IMR-90 (cell line): ENCODE measurements at regions not wholly inside any gene's neighbourhood (a gene's known extent, or its start where the extent isn't known, plus 50 kb on each side); places are given as distances from the start of the nearest gene placed in this dataset.

Source experiments
- ATAC-seq: fragments of 200-7000 bp; cut with Tn5 transposase; 2 replicates; pipeline ENCODE4 v1.9.1; 2020; ENCODE audit warnings: low read depth, mild to moderate bottlenecking, moderate library complexity
- BruUV-seq: library from RNA; stranded (reverse); fragments of 400-500 nt; replicated peaks from 2 replicates; lab custom pipeline; 2021; lab: Mats Ljungman, UMichigan
- CTCF ChIA-PET: fragments of 300-600 bp; formaldehyde crosslinking; extraction: SDS; loops from one replicate; lab custom pipeline; 2021; ENCODE audit warnings: antibody characterized with exemption; lab: Yijun Ruan, JAX
- POLR2A ChIA-PET: fragments of 300-600 bp; sonication (Branson Sonifier 250); formaldehyde crosslinking; loops from one replicate; lab custom pipeline; 2022; ENCODE audit warnings: antibody characterized with exemption; ENCODE audit not compliant: unreplicated experiment; lab: Charles Lee
- DNase-seq: peaks from one replicate; pipeline ENCODE4 v3.0.0; 2013
- H2AFZ ChIP-seq: replicated peaks from 2 replicates; pipeline ENCODE3; 2013; ENCODE audit warnings: low read length, mild to moderate bottlenecking; ENCODE audit not compliant: poor library complexity
- H2AK5ac ChIP-seq: 2 replicates; pipeline ENCODE4 v1.6.1; 2013; ENCODE audit warnings: low read depth, low read length, inconsistent platforms
- H2AK9ac ChIP-seq: replicated peaks from 2 replicates; pipeline ENCODE3; 2013; ENCODE audit warnings: mild to moderate bottlenecking, low read depth, low read length, moderate library complexity; ENCODE audit not compliant: poor library complexity
- H2BK120ac ChIP-seq: 2 replicates; pipeline ENCODE4 v1.6.1; 2013; ENCODE audit warnings: low read depth, low read length, inconsistent platforms
- H2BK15ac ChIP-seq: 3 replicates; pipeline ENCODE4 v1.6.1; 2013; ENCODE audit warnings: low read depth, low read length, inconsistent platforms
- H2BK20ac ChIP-seq: 2 replicates; pipeline ENCODE4 v1.6.1; 2013; ENCODE audit warnings: low read depth, mild to moderate bottlenecking, inconsistent platforms, low read length, moderate library complexity
- H2BK5ac ChIP-seq: 2 replicates; pipeline ENCODE4 v1.6.1; 2013; ENCODE audit warnings: mild to moderate bottlenecking, low read depth, low read length, inconsistent platforms; ENCODE audit not compliant: poor library complexity, severe bottlenecking
- H3K14ac ChIP-seq: replicated peaks from 2 replicates; pipeline ENCODE4 v1.6.1; 2013; ENCODE audit warnings: low read depth, low read length, inconsistent platforms
- H3K18ac ChIP-seq: 2 replicates; pipeline ENCODE4 v1.6.1; 2013; ENCODE audit warnings: low read depth, low read length, control low read depth
- H3K23ac ChIP-seq: 2 replicates; pipeline ENCODE4 v1.6.1; 2013; ENCODE audit warnings: low read depth, low read length, inconsistent platforms
- H3K27ac ChIP-seq: 2 replicates; pipeline ENCODE4 v1.5.1; 2013; ENCODE audit warnings: mild to moderate bottlenecking, control low read depth, low read length; ENCODE audit not compliant: insufficient read depth
- H3K27me3 ChIP-seq: 2 replicates; pipeline ENCODE4 v1.6.1; 2013; ENCODE audit warnings: low read length; ENCODE audit not compliant: control insufficient read depth, insufficient read depth
- H3K36me3 ChIP-seq: 2 replicates; pipeline ENCODE4 v1.6.1; 2013; ENCODE audit warnings: low read length, mixed read lengths; ENCODE audit not compliant: control insufficient read depth, insufficient read depth
- H3K4ac ChIP-seq: 2 replicates; pipeline ENCODE4 v1.6.1; 2013; ENCODE audit warnings: low read depth, low read length, inconsistent platforms
- H3K4me1 ChIP-seq: 2 replicates; pipeline ENCODE4 v1.6.1; 2013; ENCODE audit warnings: low read length, mixed read lengths; ENCODE audit not compliant: control insufficient read depth, insufficient read depth
- H3K4me2 ChIP-seq: 2 replicates; pipeline ENCODE4 v1.6.1; 2013; ENCODE audit warnings: low read depth, mild to moderate bottlenecking, control low read depth, low read length, moderate library complexity
- H3K4me3 ChIP-seq: 2 replicates; pipeline ENCODE4 v1.5.1; 2013; ENCODE audit warnings: low read depth, mild to moderate bottlenecking, control low read depth, low read length, moderate library complexity; ENCODE audit not compliant: insufficient read depth
- H3K56ac ChIP-seq: 2 replicates; pipeline ENCODE4 v1.6.1; 2013; ENCODE audit warnings: low read length, inconsistent platforms; ENCODE audit not compliant: insufficient read depth; ENCODE audit errors: extremely low read depth
- H3K79me1 ChIP-seq, 2 experiments: 2 replicates each; pipeline ENCODE4 v1.6.1; 2013; ENCODE audit warnings: low read length in 2 of 2, inconsistent platforms in 1 of 2, low read depth in 1 of 2
- H3K9ac ChIP-seq: 2 replicates; pipeline ENCODE4 v1.6.1; 2013; ENCODE audit warnings: low read depth, low read length, control low read depth
- H3K9me1 ChIP-seq: 2 replicates; pipeline ENCODE4 v1.6.1; 2013; ENCODE audit warnings: low read length, inconsistent platforms; ENCODE audit not compliant: insufficient read depth
- H3K9me3 ChIP-seq: 2 replicates; pipeline ENCODE4 v1.6.1; 2013; ENCODE audit warnings: low read length; ENCODE audit not compliant: control insufficient read depth, insufficient read depth
- H4K20me1 ChIP-seq: 2 replicates; pipeline ENCODE4 v1.6.1; 2013; ENCODE audit warnings: low read length, inconsistent platforms; ENCODE audit not compliant: insufficient read depth
- H4K5ac ChIP-seq: 2 replicates; pipeline ENCODE4 v1.6.1; 2013; ENCODE audit warnings: mild to moderate bottlenecking, low read depth, low read length, control low read depth
- H4K8ac ChIP-seq, 2 experiments: 2 replicates each; pipeline ENCODE4 v1.6.1; 2013; ENCODE audit warnings: low read depth in 2 of 2, low read length in 2 of 2, control low read depth in 1 of 2, inconsistent platforms in 1 of 2
- H4K91ac ChIP-seq: 2 replicates; pipeline ENCODE4 v1.6.1; 2013; ENCODE audit warnings: low read depth, low read length, inconsistent platforms; ENCODE audit not compliant: insufficient read depth
- BHLHE40 ChIP-seq: fragments of 150-350 bp; IDR thresholded peaks from 2 replicates; pipeline ENCODE4 v1.6.1; 2016; ENCODE audit warnings: mild to moderate bottlenecking, low read depth, low read length
- CEBPB ChIP-seq: IDR thresholded peaks from 2 replicates; pipeline ENCODE4 v1.6.1; 2012; ENCODE audit warnings: low read depth, low read length, improper control_type of control experiment
- CHD1 ChIP-seq: IDR thresholded peaks from 2 replicates; pipeline ENCODE4 v1.6.1; 2012; ENCODE audit warnings: low read depth, low read length, improper control_type of control experiment
- FOS ChIP-seq: fragments of 150-350 bp; IDR thresholded peaks from 2 replicates; pipeline ENCODE4 v1.6.1; 2016; ENCODE audit warnings: low read depth, low read length
- MAFK ChIP-seq: IDR thresholded peaks from 2 replicates; pipeline ENCODE4 v1.6.1; 2012; ENCODE audit warnings: low read depth, low read length, improper control_type of control experiment
- MAZ ChIP-seq: IDR thresholded peaks from 2 replicates; pipeline ENCODE4 v1.6.1; 2012; ENCODE audit warnings: low read depth, mild to moderate bottlenecking, low read length, improper control_type of control experiment, moderate library complexity, borderline replicate concordance
- MXI1 ChIP-seq: IDR thresholded peaks from 2 replicates; pipeline ENCODE4 v1.6.1; 2012; ENCODE audit warnings: low read depth, mild to moderate bottlenecking, low read length, moderate library complexity, borderline replicate concordance
- NFE2L2 ChIP-seq: fragments of 150-350 bp; IDR thresholded peaks from 2 replicates; pipeline ENCODE4 v1.6.1; 2016; ENCODE audit warnings: low read depth, mild to moderate bottlenecking, low read length
- POLR2A ChIP-seq: IDR thresholded peaks from 2 replicates; pipeline ENCODE4 v1.6.1; 2012; ENCODE audit warnings: mild to moderate bottlenecking, low read depth, low read length
- RAD21 ChIP-seq: IDR thresholded peaks from 2 replicates; pipeline ENCODE4 v1.6.1; 2012; ENCODE audit warnings: low read length, improper control_type of control experiment
- RCOR1 ChIP-seq: IDR thresholded peaks from 2 replicates; pipeline ENCODE4 v1.6.1; 2012; ENCODE audit warnings: mild to moderate bottlenecking, low read length, improper control_type of control experiment; ENCODE audit not compliant: insufficient replicate concordance
- RFX5 ChIP-seq: IDR thresholded peaks from 2 replicates; pipeline ENCODE4 v1.8.0; 2012; ENCODE audit warnings: low read depth, mild to moderate bottlenecking, low read length, moderate library complexity
- SMC3 ChIP-seq: fragments of 150-350 bp; IDR thresholded peaks from 2 replicates; pipeline ENCODE4 v1.6.1; 2016; ENCODE audit warnings: low read depth, mild to moderate bottlenecking, antibody characterized with exemption, low read length, moderate library complexity
- WGBS, 2 experiments: methylation state at CpG; one replicate each; pipeline versions ENCODE4 v1.1.5 to v1.1.7; 2013; ENCODE audit warnings: missing lambda C conversion rate in 2 of 2; ENCODE audit not compliant: insufficient read length in 1 of 2; ENCODE audit errors: extremely low coverage in 2 of 2; 5-methylcytosine and 5-hydroxymethylcytosine counted together
- dilution Hi-C: fragments of 300-500 bp; cut with HindIII; formaldehyde crosslinking; loops from one replicate; pipeline ENCODE4 v1.14.3; 2018; ENCODE audit warnings: low sequenced_read_pairs; ENCODE audit not compliant: unreplicated experiment
- in situ Hi-C: fragments of 300-500 bp; cut with MboI; formaldehyde crosslinking; loops from 3 replicates; pipeline ENCODE4 v1.14.3; 2019; ENCODE audit warnings: low sequenced_read_pairs, inconsistent platforms, mixed read lengths
- intact Hi-C: fragments of 100-400 bp; cut with micrococcal nuclease; formaldehyde crosslinking; loops from 2 replicates; pipeline ENCODE4 v1.10.0; 2022
- TF ChIP-seq, protein P1 (sequence below): conservative IDR thresholded peaks from 2 replicates; pipeline ENCODE4 v1.5.1; 2012; ENCODE audit warnings: mild to moderate bottlenecking, low read depth, low read length, improper control_type of control experiment
- TF ChIP-seq, protein P2 (sequence below): fragments of 150-350 bp; IDR thresholded peaks from 2 replicates; pipeline ENCODE4 v1.6.1; 2016; ENCODE audit warnings: low read depth, mild to moderate bottlenecking, low read length, moderate library complexity, borderline replicate concordance
- TF ChIP-seq, protein P3 (sequence below): fragments of 150-350 bp; IDR thresholded peaks from 2 replicates; pipeline ENCODE4 v1.6.1; 2017; ENCODE audit warnings: mild to moderate bottlenecking, antibody characterized with exemption, low read length, low read depth

GRCh38 chr18:29326214-29326613, 1149.3 kb upstream of the CDH2 start:
- Histone ChIP-seq H3K23ac (no peak overlapping the region), H3K9me1 (no peaks in the 10 kb centered on the region), H4K8ac (no peak overlapping the region), H3K9me3 (peaks cover 1% of the 10 kb centered on the region; the same call in 1 of the 2 replicates), H3K18ac (no peak overlapping the region), H3K4me2 (no peak overlapping the region), H3K4me1 (no peaks in the 10 kb centered on the region), H3K27ac (no peak overlapping the region), H3K36me3 (no peaks in the 10 kb centered on the region), H2BK15ac (no peak overlapping the region), H3K79me1 (no peaks in the 10 kb centered on the region), H2BK5ac (no peak overlapping the region), H4K20me1 (no peaks in the 10 kb centered on the region), H3K56ac (no peak overlapping the region), H3K14ac (no peak overlapping the region), H2AK9ac (no peak overlapping the region), H2BK20ac (no peak overlapping the region), H4K5ac (no peak overlapping the region), H2AK5ac (no peak overlapping the region), H3K27me3 (no peaks in the 10 kb centered on the region), H3K4me3 (no peak overlapping the region), H3K4ac (no peak overlapping the region), H3K9ac (no peak overlapping the region), H4K91ac (no peak overlapping the region), H2AFZ (no peak overlapping the region), H2BK120ac (no peak overlapping the region)
- no peak for TF ChIP-seq CEBPB
- no peak for TF ChIP-seq BHLHE40
- no peak for TF ChIP-seq FOS
- no peak for TF ChIP-seq MXI1
- TF ChIP-seq CHD1, result no peak
- TF ChIP-seq, protein P1, sequence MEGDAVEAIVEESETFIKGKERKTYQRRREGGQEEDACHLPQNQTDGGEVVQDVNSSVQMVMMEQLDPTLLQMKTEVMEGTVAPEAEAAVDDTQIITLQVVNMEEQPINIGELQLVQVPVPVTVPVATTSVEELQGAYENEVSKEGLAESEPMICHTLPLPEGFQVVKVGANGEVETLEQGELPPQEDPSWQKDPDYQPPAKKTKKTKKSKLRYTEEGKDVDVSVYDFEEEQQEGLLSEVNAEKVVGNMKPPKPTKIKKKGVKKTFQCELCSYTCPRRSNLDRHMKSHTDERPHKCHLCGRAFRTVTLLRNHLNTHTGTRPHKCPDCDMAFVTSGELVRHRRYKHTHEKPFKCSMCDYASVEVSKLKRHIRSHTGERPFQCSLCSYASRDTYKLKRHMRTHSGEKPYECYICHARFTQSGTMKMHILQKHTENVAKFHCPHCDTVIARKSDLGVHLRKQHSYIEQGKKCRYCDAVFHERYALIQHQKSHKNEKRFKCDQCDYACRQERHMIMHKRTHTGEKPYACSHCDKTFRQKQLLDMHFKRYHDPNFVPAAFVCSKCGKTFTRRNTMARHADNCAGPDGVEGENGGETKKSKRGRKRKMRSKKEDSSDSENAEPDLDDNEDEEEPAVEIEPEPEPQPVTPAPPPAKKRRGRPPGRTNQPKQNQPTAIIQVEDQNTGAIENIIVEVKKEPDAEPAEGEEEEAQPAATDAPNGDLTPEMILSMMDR, result no peak
- TF ChIP-seq MAZ, result no peak
- no peak for TF ChIP-seq SMC3
- no peak for TF ChIP-seq RFX5
- TF ChIP-seq RCOR1, result no peak
- no peak for TF ChIP-seq RAD21
- TF ChIP-seq, protein P2, sequence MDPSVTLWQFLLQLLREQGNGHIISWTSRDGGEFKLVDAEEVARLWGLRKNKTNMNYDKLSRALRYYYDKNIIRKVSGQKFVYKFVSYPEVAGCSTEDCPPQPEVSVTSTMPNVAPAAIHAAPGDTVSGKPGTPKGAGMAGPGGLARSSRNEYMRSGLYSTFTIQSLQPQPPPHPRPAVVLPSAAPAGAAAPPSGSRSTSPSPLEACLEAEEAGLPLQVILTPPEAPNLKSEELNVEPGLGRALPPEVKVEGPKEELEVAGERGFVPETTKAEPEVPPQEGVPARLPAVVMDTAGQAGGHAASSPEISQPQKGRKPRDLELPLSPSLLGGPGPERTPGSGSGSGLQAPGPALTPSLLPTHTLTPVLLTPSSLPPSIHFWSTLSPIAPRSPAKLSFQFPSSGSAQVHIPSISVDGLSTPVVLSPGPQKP, result no peak
- no peak for TF ChIP-seq POLR2A
- TF ChIP-seq, protein P3, sequence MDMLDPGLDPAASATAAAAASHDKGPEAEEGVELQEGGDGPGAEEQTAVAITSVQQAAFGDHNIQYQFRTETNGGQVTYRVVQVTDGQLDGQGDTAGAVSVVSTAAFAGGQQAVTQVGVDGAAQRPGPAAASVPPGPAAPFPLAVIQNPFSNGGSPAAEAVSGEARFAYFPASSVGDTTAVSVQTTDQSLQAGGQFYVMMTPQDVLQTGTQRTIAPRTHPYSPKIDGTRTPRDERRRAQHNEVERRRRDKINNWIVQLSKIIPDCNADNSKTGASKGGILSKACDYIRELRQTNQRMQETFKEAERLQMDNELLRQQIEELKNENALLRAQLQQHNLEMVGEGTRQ, result no peak
- TF ChIP-seq MAFK, result no peak
- TF ChIP-seq NFE2L2, result no peak
- dilution Hi-C loops, result no loop called here
- no TSS peak for BruUV-seq
- ATAC-seq, result no peak
- intact Hi-C loops, result no loop called here
- no CpG with 5 or more reads among the region's 2 CpGs for WGBS, 2 experiments
- DNase-seq, result no peak
- ChIA-PET POLR2A (interaction anchor here (0.7 kb wide), 2 partner anchors 12 to 23 kb away, joined by 3 read pairs; no protein-coding TSS in a partner anchor), CTCF (no interaction called here)
- in situ Hi-C loops, result no loop called here
